ENCODE measurements at regions not wholly inside any gene's neighbourhood (a gene's known extent, or its start where the extent isn't known, plus 50 kb on each side); places are given as distances from the start of the nearest gene placed in this dataset.
"Not testable (repeated sequence)": the region's sequence is repeated elsewhere in the genome, so short reads cannot be mapped to it uniquely, and the experiment has no call there.

DNA sequence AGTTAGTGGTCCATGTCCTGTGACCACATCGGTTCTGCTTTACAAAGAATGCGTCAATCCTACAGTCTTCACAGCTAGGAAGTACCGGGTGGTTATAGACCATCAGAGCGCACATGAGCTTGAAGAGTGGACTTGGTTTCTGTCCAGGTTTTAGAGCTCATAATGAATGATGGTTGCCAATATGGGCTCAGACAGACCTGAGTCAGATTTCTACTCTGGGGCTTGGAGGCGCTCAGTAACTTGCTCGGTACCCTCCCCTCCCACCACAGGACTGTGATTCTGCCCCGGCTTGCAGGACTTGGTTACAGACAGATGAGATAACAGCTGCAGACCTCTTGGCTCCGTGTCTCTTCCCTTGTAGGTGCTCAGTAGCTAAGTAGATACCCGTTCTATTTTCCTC, 284.7 kb downstream of the TSHZ3 start:
- Histone ChIP-seq H3K4me1 (ENCODE audit: insufficient read depth, low read length) (peaks cover 4% of the 10 kb centered on the region), H2AFZ (ENCODE audit: low read depth, low read length) (no peak overlapping the region), H3K36me3 (ENCODE audit: insufficient read depth, low read length) (no peaks in the 10 kb centered on the region), H3K9me3 (ENCODE audit: low read length) (no peaks in the 10 kb centered on the region), H3K27me3 (ENCODE audit: insufficient read depth, low read length) (peaks cover 2% of the 10 kb centered on the region), H3K4me3 (ENCODE audit: low read length) (no peak overlapping the region)

DNA sequence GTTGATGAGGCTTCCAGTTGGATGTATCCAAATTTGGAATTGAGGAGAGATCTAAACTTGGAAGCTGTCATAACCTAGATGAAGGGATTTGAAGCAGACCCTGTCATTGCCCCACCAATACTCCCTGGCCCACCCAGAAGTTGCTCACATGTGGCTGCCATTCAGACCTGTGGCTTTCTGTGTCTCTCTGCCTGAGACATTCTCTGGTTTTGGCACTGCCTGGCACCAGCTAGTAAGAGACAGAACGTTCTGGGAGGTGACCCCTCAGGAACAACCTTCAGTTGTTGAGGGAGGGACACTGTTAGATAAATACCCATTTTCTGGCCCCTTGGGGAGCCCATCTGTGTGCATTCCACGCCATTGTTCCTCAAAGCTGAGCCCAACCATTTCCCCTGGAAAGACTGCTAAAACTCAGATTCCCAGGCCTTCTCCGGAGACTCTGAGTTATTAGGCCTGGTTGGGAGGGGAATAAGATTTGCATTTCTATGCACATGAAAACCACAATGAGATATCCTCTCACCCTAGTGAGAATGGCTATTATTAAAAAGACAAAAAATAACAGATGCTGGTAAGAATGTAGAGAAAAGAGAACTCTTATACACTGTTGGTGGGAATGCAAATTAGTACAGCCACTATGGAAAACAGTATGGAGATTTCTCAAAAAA, 290.4 kb downstream of the TSHZ3 start:
- Histone ChIP-seq H3K9me3 (ENCODE audit: low read length) (no peaks in the 10 kb centered on the region), H3K36me3 (ENCODE audit: insufficient read depth, low read length) (no peaks in the 10 kb centered on the region), H3K4me3 (ENCODE audit: low read length) (no peak overlapping the region)

DNA sequence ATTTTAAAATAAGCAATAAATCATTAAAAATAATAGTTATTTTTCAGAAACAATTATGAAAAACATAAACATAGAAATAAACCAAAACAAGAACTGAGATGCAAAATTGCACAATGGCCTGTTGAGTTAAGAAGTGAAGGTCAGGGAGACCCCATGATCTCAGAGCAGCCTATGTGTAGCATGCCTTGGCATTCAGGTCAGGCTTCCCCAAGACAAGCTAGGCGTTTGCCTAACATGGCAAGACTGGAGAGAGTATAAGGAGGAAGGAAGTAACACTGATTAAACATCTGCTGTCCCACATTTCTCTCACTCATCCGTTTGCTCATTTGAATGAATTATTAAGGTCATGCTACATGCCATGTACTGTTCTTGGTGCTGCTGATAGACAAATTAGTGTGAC, 291.8 kb downstream of the TSHZ3 start:
- H3K9me3 ChIP-seq (ENCODE audit: low read length), result no peaks in the 10 kb centered on the region
- H2AFZ ChIP-seq (ENCODE audit: low read depth, low read length), result no peak overlapping the region
- no peaks in the 10 kb centered on the region for H3K36me3 ChIP-seq (ENCODE audit: insufficient read depth, low read length)
- H3K27me3 ChIP-seq (ENCODE audit: insufficient read depth, low read length), result no peaks in the 10 kb centered on the region
- H3K4me1 ChIP-seq (ENCODE audit: insufficient read depth, low read length), result no peaks in the 10 kb centered on the region
- H3K4me3 ChIP-seq (ENCODE audit: low read length), result no peak overlapping the region

More for the DNA sequence above, 290.4 kb downstream of the TSHZ3 start:
- no peaks in the 10 kb centered on the region for H3K4me1 ChIP-seq (ENCODE audit: insufficient read depth, low read length)
- H2AFZ ChIP-seq (ENCODE audit: low read depth, low read length), result no peak overlapping the region
- H3K27me3 ChIP-seq (ENCODE audit: insufficient read depth, low read length), result peaks cover 2% of the 10 kb centered on the region

DNA sequence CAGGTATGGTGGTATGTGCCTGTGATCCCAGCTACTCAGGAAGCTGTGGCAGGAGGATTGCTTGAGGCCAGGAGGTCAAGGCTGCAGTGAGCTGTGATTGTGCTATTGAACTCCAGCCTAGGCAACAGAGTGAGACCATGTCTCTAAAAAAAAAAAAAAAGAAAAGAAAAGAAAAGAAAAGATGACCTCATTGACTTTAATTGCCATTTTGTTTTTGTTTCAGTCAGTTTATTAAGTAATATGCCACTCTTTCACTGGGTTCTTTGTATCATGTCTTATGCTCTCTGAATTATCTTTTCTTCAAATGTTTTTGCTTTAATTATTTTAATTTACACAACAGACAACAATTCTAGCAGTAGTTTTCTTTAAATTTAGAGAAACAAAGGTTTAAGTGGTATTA, 293.8 kb downstream of the TSHZ3 start:
- Histone ChIP-seq H3K4me3 (ENCODE audit: low read length) (no peak overlapping the region), H3K9me3 (ENCODE audit: low read length) (no peaks in the 10 kb centered on the region), H3K4me1 (ENCODE audit: insufficient read depth, low read length) (no peaks in the 10 kb centered on the region), H3K27me3 (ENCODE audit: insufficient read depth, low read length) (no peaks in the 10 kb centered on the region), H3K36me3 (ENCODE audit: insufficient read depth, low read length) (no peaks in the 10 kb centered on the region), H2AFZ (ENCODE audit: low read depth, low read length) (no peak overlapping the region)

DNA sequence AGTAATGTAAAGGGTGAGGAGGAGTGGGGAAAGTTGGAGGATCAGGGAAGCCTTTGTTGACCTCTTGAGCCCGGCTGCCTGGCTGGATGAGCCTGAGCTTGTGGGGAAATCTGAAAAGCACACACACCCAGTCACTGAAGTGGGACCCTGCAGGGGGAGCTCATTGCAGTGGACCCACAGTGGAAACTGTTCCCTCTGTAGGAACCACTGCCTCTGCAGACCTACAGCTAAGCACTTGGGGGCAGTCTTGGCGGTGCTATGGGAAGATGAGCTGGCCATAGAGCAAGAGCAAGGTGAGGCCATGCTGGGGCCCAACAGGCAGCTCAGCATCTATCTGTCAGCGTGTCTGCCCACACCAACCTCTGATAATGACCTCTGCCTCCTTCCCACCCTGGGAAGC, 294.8 kb downstream of the TSHZ3 start:
- Histone ChIP-seq H3K4me3 (ENCODE audit: low read length) (no peak overlapping the region), H3K9me3 (ENCODE audit: low read length) (no peaks in the 10 kb centered on the region), H3K36me3 (ENCODE audit: insufficient read depth, low read length) (no peaks in the 10 kb centered on the region), H2AFZ (ENCODE audit: low read depth, low read length) (no peak overlapping the region), H3K4me1 (ENCODE audit: insufficient read depth, low read length) (no peaks in the 10 kb centered on the region), H3K27me3 (ENCODE audit: insufficient read depth, low read length) (no peaks in the 10 kb centered on the region)

DNA sequence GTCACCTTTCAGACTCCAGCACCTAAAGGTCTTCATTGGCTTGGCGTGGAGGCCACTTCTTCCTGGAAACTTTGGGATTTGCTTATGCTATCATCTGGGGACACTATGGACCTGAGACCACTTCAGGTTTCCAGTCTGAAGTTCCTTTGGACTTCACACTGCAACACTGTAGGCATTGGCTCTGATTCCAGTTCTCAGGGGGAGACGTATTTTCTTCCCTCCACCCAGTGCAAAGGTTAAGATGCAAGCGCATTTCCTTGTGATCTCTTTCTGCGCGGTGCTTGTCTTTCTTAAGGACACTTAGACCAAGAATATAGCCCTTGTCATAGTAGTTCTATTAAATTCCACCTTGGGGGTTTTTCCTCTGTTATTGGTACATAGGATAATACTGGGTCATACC, 299.8 kb downstream of the TSHZ3 start:
- H3K36me3 ChIP-seq (ENCODE audit: insufficient read depth, low read length), result no peaks in the 10 kb centered on the region
- H3K4me3 ChIP-seq (ENCODE audit: low read length), result no peak overlapping the region
- H2AFZ ChIP-seq (ENCODE audit: low read depth, low read length), result no peak overlapping the region
- no peaks in the 10 kb centered on the region for H3K27me3 ChIP-seq (ENCODE audit: insufficient read depth, low read length)
- no peaks in the 10 kb centered on the region for H3K4me1 ChIP-seq (ENCODE audit: insufficient read depth, low read length)
- no peaks in the 10 kb centered on the region for H3K9me3 ChIP-seq (ENCODE audit: low read length)

DNA sequence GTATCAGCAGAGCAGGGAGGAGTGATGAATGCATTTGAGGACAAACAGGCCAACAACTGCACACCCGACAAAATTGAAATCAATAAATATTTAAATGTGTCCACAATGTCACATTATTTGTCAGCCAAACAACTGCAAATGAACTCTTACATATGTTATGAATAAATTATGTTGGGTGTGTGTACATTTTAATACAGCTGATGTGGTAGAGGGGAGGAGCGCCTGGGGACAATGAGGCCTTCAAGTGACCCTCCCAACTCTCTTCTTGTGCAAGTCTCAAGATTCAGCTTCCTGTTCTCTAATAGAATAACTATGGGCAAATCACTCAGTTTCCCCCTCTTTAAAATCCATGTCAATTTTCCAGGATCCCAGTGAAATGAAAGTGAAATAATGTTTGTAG, 303.2 kb downstream of the TSHZ3 start:
- Histone ChIP-seq H3K27me3 (ENCODE audit: insufficient read depth, low read length) (no peaks in the 10 kb centered on the region), H2AFZ (ENCODE audit: low read depth, low read length) (no peak overlapping the region), H3K36me3 (ENCODE audit: insufficient read depth, low read length) (no peaks in the 10 kb centered on the region), H3K4me1 (ENCODE audit: insufficient read depth, low read length) (no peaks in the 10 kb centered on the region), H3K9me3 (ENCODE audit: low read length) (no peaks in the 10 kb centered on the region), H3K4me3 (ENCODE audit: low read length) (no peak overlapping the region)

DNA sequence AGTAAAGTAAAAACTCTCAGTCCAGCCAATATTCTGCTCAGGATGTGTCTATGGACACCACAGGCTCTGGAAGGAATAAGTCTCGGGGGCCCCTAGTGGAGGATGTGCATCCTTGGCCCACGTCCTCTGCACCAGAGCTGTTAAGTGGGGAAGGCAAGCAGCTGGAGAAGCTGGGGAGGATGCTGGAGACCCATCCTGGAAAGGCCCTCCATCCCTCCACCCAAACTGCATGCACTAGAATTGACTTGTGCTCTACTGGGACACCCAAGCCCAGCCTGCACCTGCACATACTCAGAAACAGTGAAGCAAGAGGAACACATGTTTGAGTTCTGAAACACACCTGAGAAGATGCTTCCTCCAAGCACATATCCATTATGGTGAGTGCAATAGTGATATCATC, 307.8 kb downstream of the TSHZ3 start:
- no peaks in the 10 kb centered on the region for H3K4me1 ChIP-seq (ENCODE audit: insufficient read depth, low read length)
- no peaks in the 10 kb centered on the region for H3K36me3 ChIP-seq (ENCODE audit: insufficient read depth, low read length)
- no peaks in the 10 kb centered on the region for H3K27me3 ChIP-seq (ENCODE audit: insufficient read depth, low read length)
- no peaks in the 10 kb centered on the region for H3K9me3 ChIP-seq (ENCODE audit: low read length)
- no peak overlapping the region for H2AFZ ChIP-seq (ENCODE audit: low read depth, low read length)
- H3K4me3 ChIP-seq (ENCODE audit: low read length), result no peak overlapping the region

DNA sequence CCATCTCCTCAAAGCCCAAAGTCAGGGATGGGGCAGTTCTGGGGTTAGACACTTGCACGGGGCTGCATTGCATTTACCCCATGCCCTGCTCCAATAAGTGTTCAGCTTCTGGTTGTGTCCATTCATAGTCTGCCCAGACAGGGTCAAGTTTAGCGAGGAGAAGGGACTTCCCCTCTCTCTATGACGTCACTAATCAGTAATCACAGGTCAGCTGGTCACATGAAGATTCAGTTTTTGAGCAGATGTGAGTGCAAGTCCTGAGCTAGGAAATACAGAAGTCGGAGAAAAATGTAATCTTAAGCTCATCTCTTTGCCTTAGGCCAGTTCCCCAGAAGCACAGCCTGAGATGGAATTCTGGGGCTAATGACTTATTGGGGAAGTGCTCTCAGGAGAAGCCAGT, 310.1 kb downstream of the TSHZ3 start:
- no peaks in the 10 kb centered on the region for H3K36me3 ChIP-seq (ENCODE audit: insufficient read depth, low read length)
- no peak overlapping the region for H3K4me3 ChIP-seq (ENCODE audit: low read length)
- H3K9me3 ChIP-seq (ENCODE audit: low read length), result no peaks in the 10 kb centered on the region
- no peak overlapping the region for H2AFZ ChIP-seq (ENCODE audit: low read depth, low read length)
- no peaks in the 10 kb centered on the region for H3K27me3 ChIP-seq (ENCODE audit: insufficient read depth, low read length)
- no peaks in the 10 kb centered on the region for H3K4me1 ChIP-seq (ENCODE audit: insufficient read depth, low read length)

DNA sequence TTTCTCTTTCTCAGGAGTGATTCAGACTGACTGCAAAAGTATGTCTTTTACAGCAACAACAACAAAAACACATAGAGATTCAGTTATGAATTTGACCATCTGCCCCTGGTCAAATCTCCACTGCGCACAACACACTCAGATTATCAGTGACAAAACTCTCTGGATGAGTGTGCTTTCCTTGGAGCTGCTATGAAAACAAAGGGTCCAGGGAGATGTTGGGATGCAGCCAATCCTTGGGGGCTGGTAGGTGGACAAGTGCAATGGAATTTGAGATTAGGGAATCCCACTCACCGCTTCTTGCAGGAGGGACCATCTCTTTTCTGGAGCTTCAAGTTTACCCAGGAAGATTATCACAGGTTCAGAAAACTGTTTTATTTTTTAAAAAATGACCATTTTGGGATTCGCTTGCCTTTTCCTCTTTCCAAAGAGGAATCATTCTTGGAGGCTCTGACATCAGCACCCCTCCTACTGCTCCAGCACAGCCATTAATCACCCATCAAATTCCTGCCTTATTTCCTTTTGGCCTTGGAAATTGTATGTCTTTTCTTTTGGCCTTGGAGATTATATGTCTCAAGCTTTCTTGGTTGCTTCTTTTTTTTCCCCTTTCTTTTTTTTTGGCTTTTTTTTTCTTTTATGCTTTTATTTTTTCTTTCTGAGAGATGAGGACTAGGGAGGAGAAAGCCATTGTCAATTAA, 311.8 kb downstream of the TSHZ3 start:
- no peak overlapping the region for H2AFZ ChIP-seq (ENCODE audit: low read depth, low read length)
- no peaks in the 10 kb centered on the region for H3K9me3 ChIP-seq (ENCODE audit: low read length)
- H3K27me3 ChIP-seq (ENCODE audit: insufficient read depth, low read length), result no peaks in the 10 kb centered on the region
- no peak overlapping the region for H3K4me3 ChIP-seq (ENCODE audit: low read length)
- H3K36me3 ChIP-seq (ENCODE audit: insufficient read depth, low read length), result no peaks in the 10 kb centered on the region
- no peaks in the 10 kb centered on the region for H3K4me1 ChIP-seq (ENCODE audit: insufficient read depth, low read length)

DNA sequence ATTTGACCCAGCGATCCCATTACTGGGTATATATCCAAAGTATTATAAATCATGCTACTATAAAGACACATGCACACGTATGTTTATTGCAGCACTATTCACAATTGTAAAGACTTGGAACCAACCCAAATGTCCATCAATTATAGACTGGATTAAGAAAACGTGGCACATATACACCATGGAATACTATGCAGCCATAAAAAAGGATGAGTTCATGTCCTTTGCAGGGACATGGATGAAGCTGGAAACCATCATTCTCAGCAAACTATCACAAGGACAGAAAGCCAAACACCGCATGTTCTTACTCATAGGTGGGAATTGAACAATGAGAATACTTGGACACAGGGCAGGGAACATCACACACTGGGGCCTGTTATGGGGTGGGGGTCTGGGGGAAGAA, 317.8 kb downstream of the TSHZ3 start:
- not testable (repeated sequence) for H3K4me1 ChIP-seq (ENCODE audit: insufficient read depth, low read length); H3K9me3 ChIP-seq (ENCODE audit: low read length); H3K27me3 ChIP-seq (ENCODE audit: insufficient read depth, low read length); H2AFZ ChIP-seq (ENCODE audit: low read depth, low read length); H3K36me3 ChIP-seq (ENCODE audit: insufficient read depth, low read length); H3K4me3 ChIP-seq (ENCODE audit: low read length)

DNA sequence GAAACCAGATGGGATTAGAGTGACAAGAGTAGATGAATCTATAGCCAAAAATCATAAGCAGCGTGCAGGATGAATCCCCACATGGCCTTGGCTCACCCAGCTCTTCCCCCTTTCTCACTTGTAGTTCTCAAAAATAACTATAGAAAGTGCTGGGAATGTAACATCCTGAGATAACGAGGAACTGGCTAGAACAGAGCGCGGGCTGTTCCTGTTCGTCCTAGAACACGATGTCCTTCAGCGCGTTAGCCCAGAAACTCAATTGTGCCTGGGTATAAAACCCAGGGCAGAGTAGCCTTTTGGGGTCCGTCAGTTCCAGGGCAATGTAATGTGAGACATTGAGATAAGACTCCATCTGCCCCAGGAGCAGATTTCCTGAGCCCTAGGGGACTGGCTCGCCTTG, 326.2 kb downstream of the TSHZ3 start:
- Histone ChIP-seq H2AFZ (ENCODE audit: low read depth, low read length) (no peak overlapping the region), H3K4me3 (ENCODE audit: low read length) (no peak overlapping the region), H3K4me1 (ENCODE audit: insufficient read depth, low read length) (no peaks in the 10 kb centered on the region), H3K36me3 (ENCODE audit: insufficient read depth, low read length) (no peaks in the 10 kb centered on the region), H3K9me3 (ENCODE audit: low read length) (no peaks in the 10 kb centered on the region), H3K27me3 (ENCODE audit: insufficient read depth, low read length) (no peaks in the 10 kb centered on the region)

DNA sequence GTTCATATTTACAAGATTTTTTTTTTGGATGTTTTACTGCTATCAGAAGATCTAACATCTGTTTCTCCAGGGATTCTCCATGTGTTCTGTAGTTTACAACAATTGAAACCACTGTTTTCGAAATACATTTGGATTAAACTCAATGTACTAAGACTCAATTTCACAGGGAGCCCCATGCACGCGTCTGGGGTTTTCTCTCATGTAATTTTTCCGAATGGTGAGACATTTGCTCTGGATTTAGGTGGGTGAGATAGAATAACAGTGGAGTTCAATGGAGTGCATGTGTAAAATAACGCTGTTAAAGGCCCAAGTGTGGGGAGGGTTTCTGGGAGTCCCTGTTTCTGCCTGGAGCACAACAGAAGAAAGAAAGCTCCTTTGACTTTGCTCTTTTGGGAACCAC, 330.3 kb downstream of the TSHZ3 start:
- no peaks in the 10 kb centered on the region for H3K27me3 ChIP-seq (ENCODE audit: insufficient read depth, low read length)
- no peaks in the 10 kb centered on the region for H3K4me1 ChIP-seq (ENCODE audit: insufficient read depth, low read length)
- H3K36me3 ChIP-seq (ENCODE audit: insufficient read depth, low read length), result no peaks in the 10 kb centered on the region
- no peak overlapping the region for H3K4me3 ChIP-seq (ENCODE audit: low read length)
- no peaks in the 10 kb centered on the region for H3K9me3 ChIP-seq (ENCODE audit: low read length)
- H2AFZ ChIP-seq (ENCODE audit: low read depth, low read length), result no peak overlapping the region

DNA sequence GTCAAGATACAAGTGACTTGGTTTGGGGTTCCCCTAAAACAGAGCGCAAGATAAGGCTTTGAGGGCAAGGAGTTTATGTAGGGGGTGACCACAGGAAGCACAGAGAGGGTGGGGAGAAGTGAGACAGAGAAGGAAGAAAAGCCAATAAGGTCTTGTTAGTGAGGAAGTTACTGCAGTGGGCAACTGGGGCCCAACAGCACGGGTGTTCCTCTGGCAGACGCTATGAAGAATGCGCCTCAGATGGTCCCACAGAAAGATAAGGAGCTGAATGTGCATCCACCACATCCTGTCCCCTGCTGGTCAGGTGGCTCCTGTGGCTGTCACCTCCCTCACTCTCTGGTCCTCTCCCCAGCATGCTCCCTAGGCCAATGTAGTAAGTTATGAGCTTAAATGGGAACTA, 333.5 kb downstream of the TSHZ3 start:
- Histone ChIP-seq H3K4me3 (ENCODE audit: low read length) (no peak overlapping the region), H3K4me1 (ENCODE audit: insufficient read depth, low read length) (no peaks in the 10 kb centered on the region), H3K36me3 (ENCODE audit: insufficient read depth, low read length) (no peaks in the 10 kb centered on the region), H2AFZ (ENCODE audit: low read depth, low read length) (no peak overlapping the region), H3K9me3 (ENCODE audit: low read length) (no peaks in the 10 kb centered on the region), H3K27me3 (ENCODE audit: insufficient read depth, low read length) (no peaks in the 10 kb centered on the region)
